HepG2 (cell line): ENCODE measurements at regions not wholly inside any gene's neighbourhood (a gene's known extent, or its start where the extent isn't known, plus 50 kb on each side); places are given as distances from the start of the nearest gene placed in this dataset.

Experiments
- CSRNP2 ChIP-seq: sonication (generic); formaldehyde crosslinking; conservative IDR thresholded peaks from 2 replicates; pipeline ENCODE4 v1.8.0; 2022; ENCODE audit warnings: low read depth, missing genetic modification reagents
- CTCF ChIP-seq: sonication (generic); formaldehyde crosslinking; IDR thresholded peaks from 2 replicates; pipeline ENCODE4 v1.5.0; 2020; ENCODE audit warnings: mild to moderate bottlenecking, missing genetic modification reagents, moderate library complexity
- GABPB1 ChIP-seq: IDR thresholded peaks from 2 replicates; pipeline ENCODE4 v1.6.1; 2016; ENCODE audit warnings: mild to moderate bottlenecking, missing genetic modification reagents, moderate library complexity, missing compliant biosample characterization
- NPAS2 ChIP-seq: sonication (generic); formaldehyde crosslinking; IDR thresholded peaks from 2 replicates; pipeline ENCODE4 v1.8.0; 2022; ENCODE audit warnings: mild to moderate bottlenecking, missing genetic modification reagents, borderline replicate concordance
- PRDM15 ChIP-seq: sonication (generic); formaldehyde crosslinking; IDR thresholded peaks from 2 replicates; pipeline ENCODE4 v1.4.0; 2020; ENCODE audit warnings: missing genetic modification reagents
- REXO4 ChIP-seq: sonication (generic); formaldehyde crosslinking; IDR thresholded peaks from 2 replicates; pipeline ENCODE4 v1.8.0; 2022; ENCODE audit warnings: missing genetic modification reagents, mild to moderate bottlenecking, borderline replicate concordance
- SP4 ChIP-seq: sonication (generic); formaldehyde crosslinking; IDR thresholded peaks from 2 replicates; pipeline ENCODE4 v1.8.1; 2023; ENCODE audit warnings: mild to moderate bottlenecking, missing genetic modification reagents
- STAT5B ChIP-seq: sonication (generic); formaldehyde crosslinking; IDR thresholded peaks from 2 replicates; pipeline ENCODE4 v1.4.0; 2020; ENCODE audit warnings: missing genetic modification reagents
- TBL1XR1 ChIP-seq: fragments of 150-350 bp; IDR thresholded peaks from 2 replicates; pipeline ENCODE4 v1.6.1; 2014; ENCODE audit warnings: borderline replicate concordance, low read length; ENCODE audit not compliant: partially characterized antibody
- ZKSCAN1 ChIP-seq: fragments of 150-350 bp; IDR thresholded peaks from 2 replicates; pipeline ENCODE4 v1.6.1; 2014; ENCODE audit warnings: low read length
- ZNF776 ChIP-seq: sonication (generic); formaldehyde crosslinking; IDR thresholded peaks from 2 replicates; pipeline ENCODE4 v1.4.0; 2020; ENCODE audit warnings: mild to moderate bottlenecking, missing genetic modification reagents

GRCh38 chr12:127425474-127425873, 841.5 kb upstream of the TMEM132C start:
- no peak for TF ChIP-seq CTCF
- no peak for TF ChIP-seq ZNF776 (CRISPR knock-in tag)
- no peak for TF ChIP-seq ZKSCAN1
- TF ChIP-seq REXO4 (CRISPR knock-in tag), result no peak
- no peak for TF ChIP-seq CSRNP2
- no peak for TF ChIP-seq PRDM15
- TF ChIP-seq GABPB1 (CRISPR knock-in tag), result no peak
- TF ChIP-seq NPAS2 (CRISPR knock-in tag), result no peak
- no peak for TF ChIP-seq TBL1XR1
- no peak for TF ChIP-seq SP4 (CRISPR knock-in tag)
- no peak for TF ChIP-seq STAT5B
